ENCODE measurements at regions not wholly inside any gene's neighbourhood (a gene's known extent, or its start where the extent isn't known, plus 50 kb on each side); places are given as distances from the start of the nearest gene placed in this dataset.

DNA sequence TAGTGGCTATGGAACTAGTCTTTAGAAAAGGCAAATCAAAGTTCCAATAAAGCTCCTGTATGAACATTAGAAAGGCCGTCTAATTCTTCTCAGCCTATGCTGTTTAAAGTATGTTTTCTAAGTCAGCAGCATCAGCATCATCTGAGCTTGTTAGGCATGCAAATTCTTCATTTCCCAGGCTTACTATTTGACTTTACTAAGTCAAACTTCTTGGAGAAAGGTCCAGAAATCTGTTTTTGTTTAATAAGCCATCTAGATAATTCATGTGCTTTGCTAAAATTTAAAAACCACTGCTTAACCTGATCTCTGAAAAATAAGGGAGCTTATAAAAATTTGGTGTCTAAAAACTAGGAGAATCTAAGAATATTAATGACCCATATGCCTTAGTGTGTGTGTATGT lies 200.2 kb upstream of the SGCD start:
- BruUV-seq (replicated peaks) = no TSS peak
- H3K9me3 ChIP-seq (ENCODE audit: control insufficient read depth, insufficient read depth, low read depth, low read length) = no peaks in the 10 kb centered on the region
- H3K27ac ChIP-seq (ENCODE audit: low read length) = no peak overlapping the region
- intact Hi-C loops (cut with micrococcal nuclease; ENCODE audit: unreplicated experiment) (no loop called here), in situ Hi-C loops (cut with HindIII; ENCODE audit: low pct_unique_long_range_greater_than_20kb, low sequenced_read_pairs) (no loop called here)
- no peaks in the 10 kb centered on the region for H3K4me1 ChIP-seq (ENCODE audit: control insufficient read depth, insufficient read depth, low read length)
- TF ChIP-seq, protein P1, sequence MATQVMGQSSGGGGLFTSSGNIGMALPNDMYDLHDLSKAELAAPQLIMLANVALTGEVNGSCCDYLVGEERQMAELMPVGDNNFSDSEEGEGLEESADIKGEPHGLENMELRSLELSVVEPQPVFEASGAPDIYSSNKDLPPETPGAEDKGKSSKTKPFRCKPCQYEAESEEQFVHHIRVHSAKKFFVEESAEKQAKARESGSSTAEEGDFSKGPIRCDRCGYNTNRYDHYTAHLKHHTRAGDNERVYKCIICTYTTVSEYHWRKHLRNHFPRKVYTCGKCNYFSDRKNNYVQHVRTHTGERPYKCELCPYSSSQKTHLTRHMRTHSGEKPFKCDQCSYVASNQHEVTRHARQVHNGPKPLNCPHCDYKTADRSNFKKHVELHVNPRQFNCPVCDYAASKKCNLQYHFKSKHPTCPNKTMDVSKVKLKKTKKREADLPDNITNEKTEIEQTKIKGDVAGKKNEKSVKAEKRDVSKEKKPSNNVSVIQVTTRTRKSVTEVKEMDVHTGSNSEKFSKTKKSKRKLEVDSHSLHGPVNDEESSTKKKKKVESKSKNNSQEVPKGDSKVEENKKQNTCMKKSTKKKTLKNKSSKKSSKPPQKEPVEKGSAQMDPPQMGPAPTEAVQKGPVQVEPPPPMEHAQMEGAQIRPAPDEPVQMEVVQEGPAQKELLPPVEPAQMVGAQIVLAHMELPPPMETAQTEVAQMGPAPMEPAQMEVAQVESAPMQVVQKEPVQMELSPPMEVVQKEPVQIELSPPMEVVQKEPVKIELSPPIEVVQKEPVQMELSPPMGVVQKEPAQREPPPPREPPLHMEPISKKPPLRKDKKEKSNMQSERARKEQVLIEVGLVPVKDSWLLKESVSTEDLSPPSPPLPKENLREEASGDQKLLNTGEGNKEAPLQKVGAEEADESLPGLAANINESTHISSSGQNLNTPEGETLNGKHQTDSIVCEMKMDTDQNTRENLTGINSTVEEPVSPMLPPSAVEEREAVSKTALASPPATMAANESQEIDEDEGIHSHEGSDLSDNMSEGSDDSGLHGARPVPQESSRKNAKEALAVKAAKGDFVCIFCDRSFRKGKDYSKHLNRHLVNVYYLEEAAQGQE (IDR thresholded peaks at IDR 0.05; ENCODE audit: insufficient read depth in 1 of 2, low read depth in 2 of 2, low read length in 1 of 2) = no peak
- TF ChIP-seq, protein P2, sequence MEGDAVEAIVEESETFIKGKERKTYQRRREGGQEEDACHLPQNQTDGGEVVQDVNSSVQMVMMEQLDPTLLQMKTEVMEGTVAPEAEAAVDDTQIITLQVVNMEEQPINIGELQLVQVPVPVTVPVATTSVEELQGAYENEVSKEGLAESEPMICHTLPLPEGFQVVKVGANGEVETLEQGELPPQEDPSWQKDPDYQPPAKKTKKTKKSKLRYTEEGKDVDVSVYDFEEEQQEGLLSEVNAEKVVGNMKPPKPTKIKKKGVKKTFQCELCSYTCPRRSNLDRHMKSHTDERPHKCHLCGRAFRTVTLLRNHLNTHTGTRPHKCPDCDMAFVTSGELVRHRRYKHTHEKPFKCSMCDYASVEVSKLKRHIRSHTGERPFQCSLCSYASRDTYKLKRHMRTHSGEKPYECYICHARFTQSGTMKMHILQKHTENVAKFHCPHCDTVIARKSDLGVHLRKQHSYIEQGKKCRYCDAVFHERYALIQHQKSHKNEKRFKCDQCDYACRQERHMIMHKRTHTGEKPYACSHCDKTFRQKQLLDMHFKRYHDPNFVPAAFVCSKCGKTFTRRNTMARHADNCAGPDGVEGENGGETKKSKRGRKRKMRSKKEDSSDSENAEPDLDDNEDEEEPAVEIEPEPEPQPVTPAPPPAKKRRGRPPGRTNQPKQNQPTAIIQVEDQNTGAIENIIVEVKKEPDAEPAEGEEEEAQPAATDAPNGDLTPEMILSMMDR (IDR thresholded peaks at IDR 0.05) = no peak
- TF ChIP-seq POLR2AphosphoS5 (IDR thresholded peaks at IDR 0.05; ENCODE audit: low read depth, low read length) (no peak), TCF7L2 (IDR thresholded peaks at IDR 0.05; ENCODE audit: low read depth, low read length) (no peak)
- POLR2A ChIA-PET = no interaction called here
- ATAC-seq (no peak), DNase-seq (ENCODE audit: low read depth, low spot score) (no peak)
- CTCF ChIA-PET = no interaction called here
- no peaks in the 10 kb centered on the region for H3K27me3 ChIP-seq (ENCODE audit: control insufficient read depth, insufficient read depth, low read length)
- no peaks in the 10 kb centered on the region for H3K36me3 ChIP-seq (ENCODE audit: control insufficient read depth, insufficient read depth, low read length)
- no peak overlapping the region for H3K4me3 ChIP-seq (ENCODE audit: low read depth in 2 of 2, low read length in 2 of 2)

DNA sequence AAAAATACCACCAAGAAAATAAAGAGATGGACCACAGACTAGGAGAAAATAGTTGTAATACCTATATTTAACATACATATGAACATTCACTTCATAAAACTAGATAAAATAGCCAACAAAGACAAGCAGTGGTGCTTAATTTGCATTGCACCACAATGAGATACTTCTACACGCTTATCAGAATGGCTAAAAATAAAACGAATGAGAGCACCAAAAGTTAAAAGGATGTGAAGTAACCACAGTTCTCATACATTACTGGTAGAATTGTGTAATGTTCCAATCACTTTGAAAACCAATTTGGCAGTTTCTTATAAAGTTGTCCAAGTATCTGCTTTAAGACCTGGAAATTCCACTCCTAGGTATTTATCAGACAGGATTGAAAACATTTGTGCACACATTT lies 198.9 kb upstream of the SGCD start:
- Histone ChIP-seq H3K9me3 (ENCODE audit: control insufficient read depth, insufficient read depth, low read depth, low read length) (no peaks in the 10 kb centered on the region), H3K4me1 (ENCODE audit: control insufficient read depth, insufficient read depth, low read length) (no peaks in the 10 kb centered on the region), H3K27ac (ENCODE audit: low read length) (no peak overlapping the region), H3K4me3 (ENCODE audit: low read depth in 2 of 2, low read length in 2 of 2) (no peak overlapping the region), H3K36me3 (ENCODE audit: control insufficient read depth, insufficient read depth, low read length) (no peaks in the 10 kb centered on the region), H3K27me3 (ENCODE audit: control insufficient read depth, insufficient read depth, low read length) (no peaks in the 10 kb centered on the region)
- ATAC-seq (no peak), DNase-seq (ENCODE audit: low read depth, low spot score) (no peak)
- ChIA-PET CTCF (no interaction called here), POLR2A (no interaction called here)
- no peak for TF ChIP-seq POLR2AphosphoS5 (IDR thresholded peaks at IDR 0.05; ENCODE audit: low read depth, low read length)
- TF ChIP-seq, protein P2 (IDR thresholded peaks at IDR 0.05) = no peak
- no peak for TF ChIP-seq SIN3A (IDR thresholded peaks at IDR 0.05; ENCODE audit: borderline replicate concordance, insufficient read depth, low read depth, low read length)
- TF ChIP-seq TCF7L2 (IDR thresholded peaks at IDR 0.05; ENCODE audit: low read depth, low read length) = no peak
- TF ChIP-seq, protein P1 (IDR thresholded peaks at IDR 0.05; ENCODE audit: insufficient read depth in 1 of 2, low read depth in 2 of 2, low read length in 1 of 2) = no peak
- intact Hi-C loops (cut with micrococcal nuclease; ENCODE audit: unreplicated experiment) = no loop called here
- BruUV-seq (replicated peaks) = no TSS peak
- in situ Hi-C loops (cut with HindIII; ENCODE audit: low pct_unique_long_range_greater_than_20kb, low sequenced_read_pairs) = no loop called here
